ENCODE measurements at regions not wholly inside any gene's neighbourhood (a gene's known extent, or its start where the extent isn't known, plus 50 kb on each side); places are given as distances from the start of the nearest gene placed in this dataset.

DNA sequence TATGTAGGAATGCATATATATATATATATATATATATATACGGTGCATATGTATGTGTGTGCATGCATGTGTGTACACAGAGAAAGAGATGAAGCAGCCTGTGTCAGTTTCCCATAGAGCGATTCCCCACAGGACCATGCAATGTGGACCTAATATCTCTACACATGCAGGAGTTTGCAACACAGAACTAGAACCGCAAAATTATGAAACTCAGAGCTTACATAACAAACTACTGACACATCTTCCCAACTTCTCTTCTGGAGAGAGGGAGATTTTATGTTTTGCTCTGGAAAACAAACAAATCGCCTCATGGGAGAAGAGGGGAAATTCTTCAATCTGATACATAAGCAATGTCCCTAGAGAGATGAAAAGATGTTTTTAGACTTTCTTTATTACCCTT lies 377.2 kb downstream of the LRATD1 start:
- TF ChIP-seq EZH2 (IDR thresholded peaks at IDR 0.05; ENCODE audit: borderline replicate concordance, low read depth, low read length, severe bottlenecking), result no peak
- TF ChIP-seq, protein P1, sequence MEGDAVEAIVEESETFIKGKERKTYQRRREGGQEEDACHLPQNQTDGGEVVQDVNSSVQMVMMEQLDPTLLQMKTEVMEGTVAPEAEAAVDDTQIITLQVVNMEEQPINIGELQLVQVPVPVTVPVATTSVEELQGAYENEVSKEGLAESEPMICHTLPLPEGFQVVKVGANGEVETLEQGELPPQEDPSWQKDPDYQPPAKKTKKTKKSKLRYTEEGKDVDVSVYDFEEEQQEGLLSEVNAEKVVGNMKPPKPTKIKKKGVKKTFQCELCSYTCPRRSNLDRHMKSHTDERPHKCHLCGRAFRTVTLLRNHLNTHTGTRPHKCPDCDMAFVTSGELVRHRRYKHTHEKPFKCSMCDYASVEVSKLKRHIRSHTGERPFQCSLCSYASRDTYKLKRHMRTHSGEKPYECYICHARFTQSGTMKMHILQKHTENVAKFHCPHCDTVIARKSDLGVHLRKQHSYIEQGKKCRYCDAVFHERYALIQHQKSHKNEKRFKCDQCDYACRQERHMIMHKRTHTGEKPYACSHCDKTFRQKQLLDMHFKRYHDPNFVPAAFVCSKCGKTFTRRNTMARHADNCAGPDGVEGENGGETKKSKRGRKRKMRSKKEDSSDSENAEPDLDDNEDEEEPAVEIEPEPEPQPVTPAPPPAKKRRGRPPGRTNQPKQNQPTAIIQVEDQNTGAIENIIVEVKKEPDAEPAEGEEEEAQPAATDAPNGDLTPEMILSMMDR (IDR thresholded peaks at IDR 0.05; ENCODE audit: borderline replicate concordance, extremely low read depth, low read length, poor library complexity, severe bottlenecking), result no peak
- Histone ChIP-seq H3K27ac (ENCODE audit: low read length) (no peak overlapping the region), H3K4me3 (ENCODE audit: low read depth in 1 of 2, low read length in 2 of 2) (no peak overlapping the region), H3K36me3 (ENCODE audit: insufficient read depth, low read length) (no peaks in the 10 kb centered on the region), H3K4me2 (ENCODE audit: insufficient read depth, low read length) (no peak overlapping the region), H4K20me1 (ENCODE audit: insufficient read depth, low read length) (no peaks in the 10 kb centered on the region), H3K27me3 (ENCODE audit: insufficient read depth, low read length, poor library complexity) (no peaks in the 10 kb centered on the region), H3K79me2 (ENCODE audit: insufficient read depth, low read length) (no peaks in the 10 kb centered on the region), H3K9me3 (ENCODE audit: insufficient read depth, low read length, severe bottlenecking) (peaks cover 3% of the 10 kb centered on the region), H3K9ac (ENCODE audit: low read depth, low read length) (no peak overlapping the region), H2AFZ (ENCODE audit: low read depth, low read length) (no peak overlapping the region), H3K4me1 (ENCODE audit: insufficient read depth, low read length) (peaks cover 6% of the 10 kb centered on the region; the same call in 1 of the 2 replicates)
- no peak for ATAC-seq (ENCODE audit: insufficient read depth, low read depth)
- no peak for DNase-seq

DNA sequence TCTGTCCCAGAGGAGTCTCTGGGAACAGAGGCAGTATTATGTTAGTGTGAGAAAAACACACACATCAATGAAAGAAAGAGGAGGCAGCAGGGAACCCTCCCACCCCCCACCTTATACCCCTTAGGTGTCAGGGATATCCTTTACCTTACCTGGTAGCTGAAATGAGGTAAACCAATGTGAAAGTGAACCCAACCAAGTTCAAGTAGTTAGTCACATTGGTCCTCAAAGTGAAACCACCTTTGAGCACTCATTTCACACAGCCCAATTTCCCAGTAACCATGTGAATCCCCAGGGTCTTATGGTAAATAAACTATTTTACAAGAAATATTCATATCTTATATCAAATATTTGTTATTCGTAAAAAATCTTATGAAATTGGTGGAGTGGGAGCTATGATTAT lies 377.8 kb downstream of the LRATD1 start:
- Histone ChIP-seq H4K20me1 (ENCODE audit: insufficient read depth, low read length) (no peaks in the 10 kb centered on the region), H3K9me3 (ENCODE audit: insufficient read depth, low read length, severe bottlenecking) (peaks cover 3% of the 10 kb centered on the region), H3K4me3 (ENCODE audit: low read depth in 1 of 2, low read length in 2 of 2) (no peak overlapping the region), H3K36me3 (ENCODE audit: insufficient read depth, low read length) (no peaks in the 10 kb centered on the region), H3K27ac (ENCODE audit: low read length) (no peak overlapping the region), H3K4me1 (ENCODE audit: insufficient read depth, low read length) (peaks cover 6% of the 10 kb centered on the region; the same call in 1 of the 2 replicates), H3K4me2 (ENCODE audit: insufficient read depth, low read length) (no peak overlapping the region), H2AFZ (ENCODE audit: low read depth, low read length) (no peak overlapping the region), H3K79me2 (ENCODE audit: insufficient read depth, low read length) (no peaks in the 10 kb centered on the region), H3K9ac (ENCODE audit: low read depth, low read length) (no peak overlapping the region), H3K27me3 (ENCODE audit: insufficient read depth, low read length, poor library complexity) (no peaks in the 10 kb centered on the region)
- DNase-seq (no peak), ATAC-seq (ENCODE audit: insufficient read depth, low read depth) (no peak)
- TF ChIP-seq EZH2 (IDR thresholded peaks at IDR 0.05; ENCODE audit: borderline replicate concordance, low read depth, low read length, severe bottlenecking), result no peak
- TF ChIP-seq, protein P1 (IDR thresholded peaks at IDR 0.05; ENCODE audit: borderline replicate concordance, extremely low read depth, low read length, poor library complexity, severe bottlenecking), result no peak

DNA sequence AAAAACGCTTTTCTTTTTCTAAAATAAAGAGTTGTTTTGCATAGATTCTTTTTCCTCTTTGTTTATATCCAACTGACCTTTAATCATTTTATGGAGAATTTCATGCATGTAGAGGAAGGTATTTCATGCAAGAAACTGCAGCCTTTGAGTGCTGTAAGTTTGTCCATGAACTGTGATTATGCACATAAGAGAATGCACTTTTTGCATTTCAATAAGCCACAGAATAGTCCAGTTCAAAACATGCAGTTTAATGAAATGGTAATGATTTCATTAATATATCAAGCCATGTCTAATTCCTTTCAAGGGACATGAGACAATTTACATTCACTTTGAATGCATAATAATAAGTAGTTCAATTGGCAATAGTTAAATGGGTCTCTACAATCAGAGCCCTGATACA lies 386.3 kb downstream of the LRATD1 start:
- H3K4me2 ChIP-seq (ENCODE audit: insufficient read depth, low read length), result no peak overlapping the region
- H3K79me2 ChIP-seq (ENCODE audit: insufficient read depth, low read length), result no peaks in the 10 kb centered on the region
- no peaks in the 10 kb centered on the region for H3K4me1 ChIP-seq (ENCODE audit: insufficient read depth, low read length)
- no peak overlapping the region for H2AFZ ChIP-seq (ENCODE audit: low read depth, low read length)
- no peaks in the 10 kb centered on the region for H3K36me3 ChIP-seq (ENCODE audit: insufficient read depth, low read length)
- H3K4me3 ChIP-seq (ENCODE audit: low read depth in 1 of 2, low read length in 2 of 2), result no peak overlapping the region
- no peaks in the 10 kb centered on the region for H4K20me1 ChIP-seq (ENCODE audit: insufficient read depth, low read length)
- H3K27me3 ChIP-seq (ENCODE audit: insufficient read depth, low read length, poor library complexity), result no peaks in the 10 kb centered on the region
- ATAC-seq (ENCODE audit: insufficient read depth, low read depth), result no peak
- DNase-seq, result no peak
- TF ChIP-seq, protein P1 (IDR thresholded peaks at IDR 0.05; ENCODE audit: borderline replicate concordance, extremely low read depth, low read length, poor library complexity, severe bottlenecking), result no peak
- no peak for TF ChIP-seq EZH2 (IDR thresholded peaks at IDR 0.05; ENCODE audit: borderline replicate concordance, low read depth, low read length, severe bottlenecking)
- H3K27ac ChIP-seq (ENCODE audit: low read length), result no peak overlapping the region
- H3K9ac ChIP-seq (ENCODE audit: low read depth, low read length), result no peak overlapping the region
- no peaks in the 10 kb centered on the region for H3K9me3 ChIP-seq (ENCODE audit: insufficient read depth, low read length, severe bottlenecking)

DNA sequence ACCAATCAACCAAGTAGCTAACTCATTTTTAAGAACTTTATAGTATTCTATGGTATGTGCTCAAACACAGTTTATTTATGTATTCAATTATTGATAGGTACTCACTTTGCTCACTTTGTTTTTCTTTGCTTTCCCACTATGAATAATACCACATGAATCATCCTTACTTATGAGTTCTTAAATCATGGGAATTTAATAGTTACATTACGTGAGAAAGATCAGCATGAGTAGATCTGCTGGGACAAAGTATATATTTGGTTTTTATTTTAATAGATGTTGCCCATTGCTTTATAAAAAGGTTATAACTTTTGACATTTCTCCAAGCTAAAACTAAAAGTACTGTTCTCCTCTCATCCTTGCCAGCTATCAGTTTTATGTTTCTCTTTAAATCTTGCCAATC lies 390.7 kb downstream of the LRATD1 start:
- Histone ChIP-seq H3K27me3 (ENCODE audit: insufficient read depth, low read length, poor library complexity) (no peaks in the 10 kb centered on the region), H3K79me2 (ENCODE audit: insufficient read depth, low read length) (no peaks in the 10 kb centered on the region), H3K9me3 (ENCODE audit: insufficient read depth, low read length, severe bottlenecking) (no peaks in the 10 kb centered on the region), H3K9ac (ENCODE audit: low read depth, low read length) (no peak overlapping the region), H3K36me3 (ENCODE audit: insufficient read depth, low read length) (no peaks in the 10 kb centered on the region), H3K4me2 (ENCODE audit: insufficient read depth, low read length) (no peak overlapping the region), H2AFZ (ENCODE audit: low read depth, low read length) (no peak overlapping the region), H4K20me1 (ENCODE audit: insufficient read depth, low read length) (no peaks in the 10 kb centered on the region), H3K27ac (ENCODE audit: low read length) (no peak overlapping the region), H3K4me3 (ENCODE audit: low read depth in 1 of 2, low read length in 2 of 2) (no peak overlapping the region), H3K4me1 (ENCODE audit: insufficient read depth, low read length) (no peaks in the 10 kb centered on the region)
- ATAC-seq (ENCODE audit: insufficient read depth, low read depth) (no peak), DNase-seq (no peak)
- no peak for TF ChIP-seq EZH2 (IDR thresholded peaks at IDR 0.05; ENCODE audit: borderline replicate concordance, low read depth, low read length, severe bottlenecking)
- TF ChIP-seq, protein P1 (IDR thresholded peaks at IDR 0.05; ENCODE audit: borderline replicate concordance, extremely low read depth, low read length, poor library complexity, severe bottlenecking), result no peak
